SH-SY5Y (cell line): ENCODE measurements at regions not wholly inside any gene's neighbourhood (a gene's known extent, or its start where the extent isn't known, plus 50 kb on each side); places are given as distances from the start of the nearest gene placed in this dataset.

ENCODE experiments used
- GATA2 ChIP-seq: IDR thresholded peaks from 2 replicates; pipeline ENCODE4 v1.6.1; 2011; ENCODE audit warnings: mild to moderate bottlenecking, low read depth, low read length
- GATA3 ChIP-seq: IDR thresholded peaks from 2 replicates; pipeline ENCODE4 v1.6.1; 2011; ENCODE audit warnings: low read depth, mild to moderate bottlenecking, low read length, moderate library complexity

GRCh38 chr4:12221031-12221430 is 792.3 kb upstream of the HS3ST1 start:
- TF ChIP-seq GATA2 (no peak), GATA3 (no peak)
